ENCODE measurements at regions not wholly inside any gene's neighbourhood (a gene's known extent, or its start where the extent isn't known, plus 50 kb on each side); places are given as distances from the start of the nearest gene placed in this dataset.
A peak's percentile ranks its signal among the peaks of the same experiment; 100 is the strongest.

DNA sequence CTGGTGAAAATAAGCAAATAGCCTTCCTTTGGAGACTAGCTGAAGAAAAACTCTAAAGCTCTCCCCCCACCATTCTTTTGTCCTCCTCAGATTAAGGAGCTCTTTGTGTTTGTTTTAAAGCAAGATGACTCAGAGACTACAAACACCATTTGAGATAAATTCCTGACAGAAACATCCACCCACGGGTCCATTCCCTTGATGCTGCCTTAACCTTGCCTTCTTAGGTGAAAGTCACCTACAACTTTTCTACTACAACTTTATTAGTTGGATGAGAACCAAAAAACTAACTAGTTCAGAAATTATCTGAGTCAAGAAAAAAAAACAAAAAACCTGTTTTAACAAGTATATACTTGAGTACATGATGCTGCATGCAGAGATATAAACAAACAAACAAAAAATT lies 831.1 kb downstream of the NR2F1-AS1 start:
- H2BK120ac ChIP-seq (ENCODE audit: insufficient read depth, low read length, poor library complexity), result no peak overlapping the region
- no peaks in the 10 kb centered on the region for H3K79me2 ChIP-seq (ENCODE audit: control insufficient read depth, insufficient read depth, low read length, poor library complexity)
- no peak overlapping the region for H3K18ac ChIP-seq (ENCODE audit: low read length)
- no peak overlapping the region for H3K4me3 ChIP-seq (ENCODE audit: low read depth, low read length)
- no peaks in the 10 kb centered on the region for H3K9me3 ChIP-seq (ENCODE audit: insufficient read depth, low read depth, low read length)
- no peak overlapping the region for H4K91ac ChIP-seq (ENCODE audit: low read depth, low read length)
- no peak overlapping the region for H2BK5ac ChIP-seq (ENCODE audit: low read depth, low read length, poor library complexity)
- no peak overlapping the region for H3K4ac ChIP-seq (ENCODE audit: low read depth, low read length)
- H4K12ac ChIP-seq (ENCODE audit: low read depth, low read length), result no peak overlapping the region
- H4K8ac ChIP-seq (ENCODE audit: low read depth, low read length), result no peak overlapping the region
- no peak overlapping the region for H3K9ac ChIP-seq (ENCODE audit: low read length)
- H3K4me1 ChIP-seq (ENCODE audit: control insufficient read depth in 1 of 2, insufficient read depth in 2 of 2, low read length in 2 of 2), result no peaks in the 10 kb centered on the region
- H2BK12ac ChIP-seq (ENCODE audit: low read length), result no peak overlapping the region
- no peak overlapping the region for H3K27ac ChIP-seq (ENCODE audit: low read depth, low read length)
- no peaks in the 10 kb centered on the region for H3K27me3 ChIP-seq (ENCODE audit: insufficient read depth, low read length)
- H3K14ac ChIP-seq (ENCODE audit: low read length), result no peak overlapping the region
- WGBS (ENCODE audit: extremely low coverage, insufficient coverage, insufficient read length), result no CpG with 5 or more reads among the region's 1 CpG
- no peak overlapping the region for H2AFZ ChIP-seq (ENCODE audit: insufficient read depth, low read length, poor library complexity)
- H3K36me3 ChIP-seq (ENCODE audit: control insufficient read depth in 1 of 2, insufficient read depth in 2 of 2, low read length in 2 of 2), result no peaks in the 10 kb centered on the region
- no peak overlapping the region for H3K4me2 ChIP-seq (ENCODE audit: low read length)
- H3K79me1 ChIP-seq (ENCODE audit: low read length), result no peaks in the 10 kb centered on the region
- no peak overlapping the region for H2AK5ac ChIP-seq (ENCODE audit: low read length)
- no peak for DNase-seq
- H3K23ac ChIP-seq (ENCODE audit: low read length), result no peak overlapping the region

- Histone ChIP-seq H3K27me3 (ENCODE audit: insufficient read depth, low read length) (no peaks in the 10 kb centered on the region), H3K9ac (ENCODE audit: low read length) (no peak overlapping the region), H3K9me3 (ENCODE audit: insufficient read depth, low read depth, low read length) (no peaks in the 10 kb centered on the region), H3K14ac (ENCODE audit: low read length) (no peak overlapping the region), H3K4me3 (ENCODE audit: low read depth, low read length) (no peak overlapping the region), H2BK5ac (ENCODE audit: low read depth, low read length, poor library complexity) (no peak overlapping the region), H3K27ac (ENCODE audit: low read depth, low read length) (no peak overlapping the region), H2BK120ac (ENCODE audit: insufficient read depth, low read length, poor library complexity) (no peak overlapping the region), H3K4me1 (ENCODE audit: control insufficient read depth in 1 of 2, insufficient read depth in 2 of 2, low read length in 2 of 2) (no peaks in the 10 kb centered on the region), H3K4ac (ENCODE audit: low read depth, low read length) (no peak overlapping the region), H3K4me2 (ENCODE audit: low read length) (no peak overlapping the region), H3K36me3 (ENCODE audit: control insufficient read depth in 1 of 2, insufficient read depth in 2 of 2, low read length in 2 of 2) (no peaks in the 10 kb centered on the region), H2AK5ac (ENCODE audit: low read length) (no peak overlapping the region), H4K8ac (ENCODE audit: low read depth, low read length) (no peak overlapping the region), H3K23ac (ENCODE audit: low read length) (no peak overlapping the region), H3K79me1 (ENCODE audit: low read length) (no peaks in the 10 kb centered on the region), H4K12ac (ENCODE audit: low read depth, low read length) (no peak overlapping the region), H2BK12ac (ENCODE audit: low read length) (no peak overlapping the region), H3K18ac (ENCODE audit: low read length) (no peak overlapping the region), H4K91ac (ENCODE audit: low read depth, low read length) (no peak overlapping the region), H2AFZ (ENCODE audit: insufficient read depth, low read length, poor library complexity) (no peak overlapping the region), H3K79me2 (ENCODE audit: control insufficient read depth, insufficient read depth, low read length, poor library complexity) (no peaks in the 10 kb centered on the region)
- DNase-seq, result no peak
- 100% methylated on average over 1 of the region's 1 CpG for WGBS (ENCODE audit: extremely low coverage, insufficient coverage, insufficient read length)
These were observed 832.8 kb downstream of the NR2F1-AS1 start for GRCh38 chr5:92748072-92748676.

- peak; percentile 68 for DNase-seq
- H3K27ac ChIP-seq (ENCODE audit: low read depth, low read length), result no peak overlapping the region
- H3K79me1 ChIP-seq (ENCODE audit: low read length), result no peaks in the 10 kb centered on the region
- peak overlapping the region; percentile 84 for H2BK12ac ChIP-seq (ENCODE audit: low read length)
- peak overlapping the region; percentile 14 for H4K91ac ChIP-seq (ENCODE audit: low read depth, low read length)
- no peak overlapping the region for H3K9ac ChIP-seq (ENCODE audit: low read length)
- H2BK5ac ChIP-seq (ENCODE audit: low read depth, low read length, poor library complexity), result no peak overlapping the region
- H4K8ac ChIP-seq (ENCODE audit: low read depth, low read length), result no peak overlapping the region
- peaks cover 0 to 1% of the 10 kb centered on the region in 2 experiments for H3K4me1 ChIP-seq (ENCODE audit: control insufficient read depth in 1 of 2, insufficient read depth in 2 of 2, low read length in 2 of 2)
- no peak overlapping the region for H2AFZ ChIP-seq (ENCODE audit: insufficient read depth, low read length, poor library complexity)
- H3K14ac ChIP-seq (ENCODE audit: low read length), result no peak overlapping the region
- WGBS (ENCODE audit: extremely low coverage, insufficient coverage, insufficient read length), result no CpG with 5 or more reads among the region's 2 CpGs
- no peak overlapping the region for H3K18ac ChIP-seq (ENCODE audit: low read length)
- no peak overlapping the region for H3K4ac ChIP-seq (ENCODE audit: low read depth, low read length)
- H3K27me3 ChIP-seq (ENCODE audit: insufficient read depth, low read length), result no peaks in the 10 kb centered on the region
- no peak overlapping the region for H4K12ac ChIP-seq (ENCODE audit: low read depth, low read length)
- H3K23ac ChIP-seq (ENCODE audit: low read length), result no peak overlapping the region
- no peak overlapping the region for H3K4me2 ChIP-seq (ENCODE audit: low read length)
- no peaks in the 10 kb centered on the region for H3K9me3 ChIP-seq (ENCODE audit: insufficient read depth, low read depth, low read length)
- H3K36me3 ChIP-seq (ENCODE audit: control insufficient read depth in 1 of 2, insufficient read depth in 2 of 2, low read length in 2 of 2), result no peaks in the 10 kb centered on the region
- no peak overlapping the region for H2AK5ac ChIP-seq (ENCODE audit: low read length)
- H3K79me2 ChIP-seq (ENCODE audit: control insufficient read depth, insufficient read depth, low read length, poor library complexity), result no peaks in the 10 kb centered on the region
- peak overlapping the region; percentile 60 for H2BK120ac ChIP-seq (ENCODE audit: insufficient read depth, low read length, poor library complexity)
- no peak overlapping the region for H3K4me3 ChIP-seq (ENCODE audit: low read depth, low read length)
These were observed 839.1 kb downstream of the NR2F1-AS1 start for GRCh38 chr5:92741906-92742305.

GRCh38 chr5:92734211-92734940 lies 846.6 kb downstream of the NR2F1-AS1 start:
- Histone ChIP-seq H3K23ac (ENCODE audit: low read length) (no peak overlapping the region), H3K4me2 (ENCODE audit: low read length) (no peak overlapping the region), H2AFZ (ENCODE audit: insufficient read depth, low read length, poor library complexity) (no peak overlapping the region), H3K79me1 (ENCODE audit: low read length) (no peaks in the 10 kb centered on the region), H4K8ac (ENCODE audit: low read depth, low read length) (no peak overlapping the region), H2BK5ac (ENCODE audit: low read depth, low read length, poor library complexity) (no peak overlapping the region), H3K9me3 (ENCODE audit: insufficient read depth, low read depth, low read length) (no peaks in the 10 kb centered on the region), H3K14ac (ENCODE audit: low read length) (no peak overlapping the region), H3K36me3 (ENCODE audit: control insufficient read depth in 1 of 2, insufficient read depth in 2 of 2, low read length in 2 of 2) (no peaks in the 10 kb centered on the region), H3K4me3 (ENCODE audit: low read depth, low read length) (no peak overlapping the region), H3K27me3 (ENCODE audit: insufficient read depth, low read length) (no peaks in the 10 kb centered on the region), H3K4ac (ENCODE audit: low read depth, low read length) (no peak overlapping the region), H3K79me2 (ENCODE audit: control insufficient read depth, insufficient read depth, low read length, poor library complexity) (no peaks in the 10 kb centered on the region), H3K4me1 (ENCODE audit: control insufficient read depth in 1 of 2, insufficient read depth in 2 of 2, low read length in 2 of 2) (no peaks in the 10 kb centered on the region), H2BK120ac (ENCODE audit: insufficient read depth, low read length, poor library complexity) (no peak overlapping the region), H2AK5ac (ENCODE audit: low read length) (no peak overlapping the region), H2BK12ac (ENCODE audit: low read length) (no peak overlapping the region), H3K18ac (ENCODE audit: low read length) (no peak overlapping the region), H4K91ac (ENCODE audit: low read depth, low read length) (no peak overlapping the region), H4K12ac (ENCODE audit: low read depth, low read length) (no peak overlapping the region), H3K27ac (ENCODE audit: low read depth, low read length) (no peak overlapping the region), H3K9ac (ENCODE audit: low read length) (no peak overlapping the region)
- DNase-seq, result no peak
- WGBS (ENCODE audit: extremely low coverage, insufficient coverage, insufficient read length), result no CpG with 5 or more reads among the region's 2 CpGs
